Stimulated activated CD4-positive, alpha-beta T cell treated with anti-CD3 and anti-CD28 coated beads, Interleukin-2, amount 100 ng/mL, for 48 hours (primary cell): ENCODE measurements at regions not wholly inside any gene's neighbourhood (a gene's known extent, or its start where the extent isn't known, plus 50 kb on each side); places are given as distances from the start of the nearest gene placed in this dataset.
A peak's percentile ranks its signal among the peaks of the same experiment; 100 is the strongest.
"Not testable (repeated sequence)": the region's sequence is repeated elsewhere in the genome, so short reads cannot be mapped to it uniquely, and the experiment has no call there.

Source experiments
- DNase-seq, 2 donors: peaks; one replicate each; pipeline ENCODE4 v3.0.0-alpha.2; 2020

- no peak for DNase-seq
These were observed 186.5 kb downstream of the ERCC6L2 start for GRCh38 chr9:96062031-96062430.

- DNase-seq, result peak in 1 of 2 donors; percentile 19
These were observed 185.9 kb downstream of the ERCC6L2 start for GRCh38 chr9:96061293-96061987.

- no peak for DNase-seq
These were observed 182.7 kb downstream of the ERCC6L2 start for GRCh38 chr9:96058218-96058617.

- no peak for DNase-seq
These were observed 181.7 kb downstream of the ERCC6L2 start for GRCh38 chr9:96057155-96057554.

GRCh38 chr9:96056226-96056625 lies 180.7 kb downstream of the ERCC6L2 start:
- no peak for DNase-seq

GRCh38 chr9:96054248-96054647 lies 178.8 kb downstream of the ERCC6L2 start:
- not testable (repeated sequence) for DNase-seq

GRCh38 chr9:96052686-96053085 lies 177.2 kb downstream of the ERCC6L2 start:
- DNase-seq, result no peak

GRCh38 chr9:96051423-96051822 lies 175.9 kb downstream of the ERCC6L2 start:
- DNase-seq, result no peak

- DNase-seq, result no peak
These were observed 175.3 kb downstream of the ERCC6L2 start for GRCh38 chr9:96050861-96051155.

- no peak for DNase-seq
These were observed 174.8 kb downstream of the ERCC6L2 start for GRCh38 chr9:96050048-96050860.

- DNase-seq, result no peak
These were observed 173.7 kb downstream of the ERCC6L2 start for GRCh38 chr9:96048956-96049831.

GRCh38 chr9:96048104-96048955 lies 172.8 kb downstream of the ERCC6L2 start:
- DNase-seq, result peak in 1 of 2 donors; percentile 11

GRCh38 chr9:96047741-96048103 lies 172.2 kb downstream of the ERCC6L2 start:
- DNase-seq, result no peak

- DNase-seq, result no peak
These were observed 171.7 kb downstream of the ERCC6L2 start for GRCh38 chr9:96047116-96047639.

- no peak for DNase-seq
These were observed 170.3 kb downstream of the ERCC6L2 start for GRCh38 chr9:96045811-96046210.

GRCh38 chr9:96044401-96044800 lies 168.9 kb downstream of the ERCC6L2 start:
- no peak for DNase-seq

- no peak for DNase-seq
These were observed 165.3 kb downstream of the ERCC6L2 start for GRCh38 chr9:96040591-96041461.

GRCh38 chr9:96038914-96039313 lies 163.4 kb downstream of the ERCC6L2 start:
- no peak for DNase-seq

GRCh38 chr9:96038271-96038670 lies 162.8 kb downstream of the ERCC6L2 start:
- no peak for DNase-seq

- no peak for DNase-seq
These were observed 159.1 kb downstream of the ERCC6L2 start for GRCh38 chr9:96034553-96035122.

- DNase-seq, result no peak
These were observed 158.4 kb downstream of the ERCC6L2 start for GRCh38 chr9:96033896-96034295.
